GM21786 (cell line): ENCODE measurements at regions not wholly inside any gene's neighbourhood (a gene's known extent, or its start where the extent isn't known, plus 50 kb on each side); places are given as distances from the start of the nearest gene placed in this dataset.

Experiments
- ATAC-seq: cut with Tn5 transposase; IDR thresholded peaks from one replicate; pipeline ENCODE4 v1.9.1; 2021; ENCODE audit not compliant: unreplicated experiment

DNA sequence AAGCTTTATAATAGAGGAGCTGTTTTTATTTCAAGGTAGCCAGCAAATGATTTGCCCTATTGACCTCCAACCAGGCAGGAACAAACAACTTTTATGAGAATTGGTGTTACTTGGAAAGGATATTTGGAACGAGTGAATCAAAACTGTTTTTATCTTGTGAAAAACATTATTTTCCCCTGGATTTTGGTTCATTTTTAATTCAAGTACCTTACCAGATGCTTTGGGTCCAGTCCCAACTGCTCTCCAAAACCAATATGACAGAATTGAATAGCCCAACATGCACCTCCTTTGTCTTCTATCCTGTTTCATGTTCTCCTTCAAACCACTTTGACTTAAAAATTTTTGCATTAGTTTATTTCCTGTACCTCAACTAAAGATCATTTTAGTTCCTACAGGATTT lies 178.6 kb upstream of the RBMS1 start:
- no peak for ATAC-seq

DNA sequence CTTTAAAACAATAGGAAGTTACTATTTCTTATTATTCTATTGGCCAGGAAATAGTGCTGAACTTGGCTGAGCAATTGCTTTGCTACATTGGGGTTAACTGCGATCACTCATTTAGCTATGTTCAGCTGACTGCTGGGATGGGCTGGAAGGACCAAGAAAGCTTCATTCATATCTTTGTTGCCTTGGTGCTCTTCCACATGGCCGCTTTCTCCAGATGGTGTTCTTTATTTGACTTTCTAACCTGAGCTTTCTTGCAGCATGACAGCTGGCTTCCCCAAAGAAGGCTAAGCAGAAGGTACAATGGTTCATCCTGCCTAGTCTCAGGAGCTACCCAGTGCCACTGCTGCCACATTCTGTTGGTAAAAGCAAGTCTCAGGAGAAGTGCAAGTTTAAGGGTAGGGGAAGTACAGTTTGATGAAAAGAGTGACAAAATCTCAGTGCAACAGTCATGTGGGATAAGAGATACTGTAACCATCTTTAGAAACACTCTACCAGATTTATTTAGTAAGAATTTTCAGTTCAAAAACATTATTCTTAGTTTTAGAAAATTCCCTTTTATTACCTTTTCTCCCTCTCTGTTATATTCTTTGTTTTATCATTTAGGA lies 180.6 kb upstream of the RBMS1 start:
- ATAC-seq, result no peak

DNA sequence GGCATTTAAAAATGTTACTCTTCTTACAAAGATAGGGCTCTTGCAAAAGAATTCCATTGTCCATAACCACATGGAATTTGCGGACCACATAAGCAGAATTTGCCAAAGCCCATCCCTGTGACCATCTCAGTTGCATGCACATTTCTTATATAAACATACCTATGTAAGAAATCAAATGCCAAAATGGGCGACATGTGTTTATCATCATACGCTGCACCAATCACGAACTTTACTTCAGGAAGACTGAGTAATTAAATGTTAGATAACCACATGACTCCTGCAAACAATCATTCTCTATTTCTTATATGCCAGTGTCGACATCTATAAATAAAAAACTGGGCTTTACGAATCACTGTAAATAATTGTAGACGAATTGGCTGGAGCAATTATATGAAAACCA lies 186.1 kb upstream of the RBMS1 start:
- ATAC-seq, result no peak

DNA sequence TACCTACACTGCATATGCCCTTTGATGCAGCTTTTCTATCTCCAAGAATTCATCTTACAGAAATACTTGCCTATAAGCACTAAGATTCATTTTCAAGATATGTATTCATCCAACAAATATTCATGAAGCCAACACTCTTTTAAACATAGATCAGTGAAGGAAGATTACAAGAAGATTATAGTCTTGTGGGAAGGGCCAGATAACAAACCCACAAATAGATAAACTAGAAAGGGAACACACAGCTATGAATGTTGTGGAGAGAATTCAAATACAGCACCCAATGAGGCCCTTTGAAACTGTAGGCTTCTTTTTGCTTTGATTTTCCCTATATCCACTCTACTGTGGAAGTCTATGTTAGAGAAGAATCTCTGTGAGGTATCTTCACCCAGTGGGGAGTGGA lies 186.7 kb upstream of the RBMS1 start:
- no peak for ATAC-seq

DNA sequence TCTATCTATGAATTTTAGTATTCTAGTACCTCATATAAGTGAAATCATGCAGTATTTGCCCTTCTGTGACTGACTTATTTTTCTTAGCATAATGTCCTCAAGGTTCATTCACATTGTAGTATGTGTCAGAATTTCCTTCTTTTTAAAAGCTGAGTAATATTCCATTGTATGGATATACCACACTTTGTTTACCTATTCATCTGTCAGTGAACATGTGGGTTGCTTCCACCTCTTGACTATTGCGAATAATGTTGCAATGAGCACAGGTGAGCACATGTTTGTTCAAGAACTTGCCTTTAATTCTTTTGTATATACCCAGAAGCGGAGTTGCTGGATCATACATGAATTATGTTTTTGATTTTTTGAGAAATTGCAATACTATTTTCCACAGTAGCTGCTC lies 187.4 kb upstream of the RBMS1 start:
- no peak for ATAC-seq

DNA sequence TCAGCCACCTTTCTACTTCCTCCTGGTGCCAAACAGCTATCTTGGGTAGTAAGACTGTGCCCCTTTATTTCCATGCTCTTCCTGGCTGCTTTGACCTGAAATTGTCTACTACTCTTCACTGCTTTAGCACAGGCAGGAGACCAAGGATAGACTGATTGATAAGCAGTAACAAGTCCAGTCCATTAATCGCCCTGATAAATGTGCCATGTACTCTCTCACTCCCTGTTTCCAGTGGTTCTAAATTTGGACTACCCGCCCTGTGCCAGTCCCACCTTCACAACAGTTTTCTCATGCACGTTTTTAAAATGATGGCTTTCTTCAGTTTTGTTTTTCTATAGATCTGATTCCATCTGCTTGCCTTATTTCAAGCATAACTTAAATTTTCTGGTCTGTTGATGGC lies 189.6 kb upstream of the RBMS1 start:
- ATAC-seq, result no peak

DNA sequence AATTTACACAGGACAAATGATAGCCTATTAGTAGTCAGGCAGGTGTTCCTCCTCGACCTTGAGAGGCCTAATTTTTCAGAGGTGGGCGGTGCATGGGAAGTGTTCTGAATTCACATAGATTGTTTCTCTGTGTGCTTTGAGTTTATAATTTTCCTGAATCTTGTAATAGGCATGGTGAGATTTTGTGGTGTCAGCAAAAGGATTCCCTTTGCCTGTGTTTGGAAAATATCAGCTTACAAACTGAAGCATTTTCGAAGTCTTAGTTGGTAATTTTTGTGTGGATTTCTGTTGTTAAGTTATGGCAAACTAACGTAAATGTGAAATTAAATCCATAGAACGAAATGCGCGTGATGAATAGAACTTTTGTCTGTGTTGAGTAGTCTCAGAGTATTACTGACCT lies 194.0 kb upstream of the RBMS1 start:
- ATAC-seq, result no peak

DNA sequence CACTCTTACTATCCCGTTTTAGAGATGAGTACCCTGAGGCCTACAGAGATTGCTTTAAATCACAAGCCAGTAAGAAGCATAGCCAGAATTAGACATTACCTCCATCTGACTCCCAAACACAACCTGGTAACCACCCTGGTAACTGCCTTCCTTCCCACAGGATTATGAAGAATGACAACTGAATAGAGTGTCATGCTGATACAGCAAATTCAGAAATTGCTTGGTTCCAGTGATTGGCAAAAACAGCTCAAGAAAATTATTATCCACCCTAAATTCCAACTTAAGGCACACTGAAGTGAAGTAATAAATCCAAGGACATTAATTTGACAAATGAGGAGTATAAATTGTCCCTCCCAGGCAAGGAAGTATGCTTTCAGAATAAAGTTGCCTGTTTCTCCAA lies 195.8 kb upstream of the RBMS1 start:
- ATAC-seq, result no peak

DNA sequence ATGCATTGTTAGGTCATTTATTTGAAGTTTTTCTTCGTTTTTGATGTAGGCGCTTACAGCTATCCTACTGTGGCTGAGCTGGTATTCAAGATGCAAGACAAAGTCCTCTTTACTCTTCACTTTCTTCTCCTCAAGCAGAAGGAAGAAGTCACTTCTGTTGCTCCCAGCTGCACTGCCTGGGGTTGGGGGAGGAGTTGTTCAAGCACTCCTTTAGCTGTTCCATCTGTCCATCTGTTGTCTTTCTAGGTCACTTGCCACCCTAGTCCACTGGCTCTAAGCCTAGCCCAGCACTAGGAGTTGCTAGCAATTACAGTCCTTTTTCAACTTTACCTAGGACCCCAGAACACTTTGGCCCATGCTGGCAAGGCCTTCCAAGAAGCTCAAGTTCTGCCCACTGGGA lies 200.6 kb upstream of the RBMS1 start:
- ATAC-seq, result no peak

DNA sequence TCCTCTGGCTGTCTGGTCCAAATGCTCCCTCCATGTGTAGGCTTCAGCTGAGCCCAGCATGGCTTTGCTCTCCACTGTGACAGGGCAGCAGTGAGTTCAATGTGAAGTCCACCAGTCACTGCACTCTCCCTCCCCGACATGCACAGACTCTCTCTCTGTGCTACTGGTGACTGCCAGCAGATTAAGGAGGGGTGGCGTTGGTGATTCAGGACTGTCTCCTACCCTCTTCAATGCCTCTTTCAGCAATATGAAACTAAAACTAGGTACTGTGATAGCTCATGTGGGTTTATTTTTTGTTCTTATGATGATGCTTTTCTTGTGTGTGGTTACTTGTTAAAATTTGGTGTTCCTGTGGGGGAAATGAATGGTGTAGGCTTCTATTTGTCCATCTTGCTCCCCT lies 201.0 kb upstream of the RBMS1 start:
- peak; percentile 79 for ATAC-seq

DNA sequence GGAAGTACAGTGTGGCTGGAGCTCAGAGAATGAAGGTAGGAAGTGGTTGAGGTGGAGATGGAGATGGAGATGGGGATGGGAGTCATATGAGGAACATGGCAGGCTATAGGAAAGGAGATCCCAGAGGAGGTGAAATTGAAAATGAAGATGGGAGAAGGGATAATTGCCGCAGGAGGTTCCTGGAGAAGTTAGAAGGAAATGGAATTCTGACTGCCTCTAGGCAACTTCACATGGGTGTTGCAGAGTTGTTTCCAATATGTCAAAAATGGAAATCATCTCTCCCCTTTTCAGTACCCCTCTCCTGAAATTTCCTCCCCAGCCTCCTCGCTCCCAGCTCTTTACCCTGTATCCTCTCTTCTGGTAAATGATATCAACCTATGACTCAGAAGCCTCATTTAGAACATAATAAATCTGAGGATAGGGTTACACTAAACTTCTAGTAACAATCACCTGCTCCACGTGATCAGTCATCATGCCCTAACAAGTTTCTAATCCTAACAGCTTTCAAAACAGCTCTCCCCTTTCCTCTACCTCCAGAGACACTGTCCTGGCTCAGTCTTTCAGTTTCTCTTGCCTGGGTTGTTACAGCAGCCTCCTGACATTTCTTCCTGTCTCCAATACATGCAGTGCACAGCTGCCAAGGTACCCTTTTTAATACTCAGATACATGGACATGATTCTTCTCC lies 201.9 kb upstream of the RBMS1 start:
- ATAC-seq, result no peak

DNA sequence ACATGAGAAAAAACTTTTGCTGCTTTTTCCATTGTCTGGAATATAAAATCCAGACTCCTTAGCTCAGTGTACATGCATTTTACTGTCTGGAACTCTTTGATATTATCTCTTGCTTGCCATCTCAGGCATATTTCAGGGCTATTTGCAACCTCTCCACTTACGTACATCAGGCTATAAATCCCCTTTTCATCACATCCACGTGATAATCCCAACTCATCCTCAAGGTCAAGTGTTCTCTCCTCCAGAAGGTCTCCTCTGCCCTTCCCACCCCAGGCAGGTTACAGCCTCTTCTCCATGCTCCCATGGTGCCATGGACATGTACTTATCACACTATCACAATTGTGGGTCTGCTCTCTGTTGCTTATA lies 202.5 kb upstream of the RBMS1 start:
- ATAC-seq, result no peak

DNA sequence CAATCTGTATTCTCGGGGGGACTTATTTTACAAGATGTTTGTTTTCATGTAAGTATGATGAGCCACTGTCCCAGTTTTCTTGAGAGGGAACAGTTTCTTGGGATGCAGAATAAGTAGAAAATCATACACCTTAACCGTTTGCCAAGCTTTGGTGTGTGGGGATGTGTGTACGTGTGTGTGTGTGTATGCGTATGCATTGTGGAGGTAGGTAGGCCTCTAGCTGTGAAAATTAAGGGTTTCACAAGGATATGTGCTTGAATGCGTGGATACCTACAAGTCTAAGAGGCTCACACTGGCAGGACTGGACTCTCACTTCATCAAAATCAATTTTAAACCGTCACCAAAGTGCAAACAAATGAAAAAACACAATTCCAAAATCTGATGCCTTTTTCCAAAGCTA lies 204.2 kb upstream of the RBMS1 start:
- no peak for ATAC-seq

DNA sequence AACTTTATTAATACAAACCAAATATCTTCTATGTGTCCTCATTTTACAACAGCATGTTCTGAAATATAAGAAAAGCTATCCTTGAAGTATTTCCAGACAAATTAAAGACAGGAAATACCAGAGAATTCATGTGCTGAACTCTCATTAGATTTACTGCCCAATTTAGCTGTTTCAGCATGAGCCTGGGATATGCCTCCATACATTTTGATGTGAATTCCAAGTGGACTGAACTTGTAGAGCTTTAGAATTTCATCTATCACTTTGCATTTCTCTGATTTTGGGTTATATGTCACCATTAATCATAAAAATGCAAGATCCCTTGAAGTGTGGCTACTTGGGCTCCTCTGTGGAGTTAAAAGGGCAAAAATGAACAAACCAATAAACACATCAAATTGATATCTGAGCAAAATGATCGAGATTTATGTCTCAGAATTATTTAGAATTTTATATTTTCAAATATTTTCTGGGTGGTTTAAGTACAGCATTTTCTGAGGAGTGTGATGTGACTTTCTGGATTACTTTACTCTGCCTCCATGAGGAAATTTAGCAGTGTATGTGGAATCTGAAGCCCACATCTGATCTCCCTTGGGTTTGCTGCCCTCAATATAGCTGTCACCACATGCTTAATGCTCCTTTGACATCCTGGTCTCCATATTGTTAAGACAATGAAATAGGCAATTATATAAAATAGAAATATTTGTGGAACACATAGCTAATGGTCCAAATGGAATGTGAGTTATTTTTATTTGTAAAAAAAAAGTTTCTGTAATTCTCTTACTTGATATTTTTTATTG lies 206.6 kb upstream of the RBMS1 start:
- no peak for ATAC-seq

DNA sequence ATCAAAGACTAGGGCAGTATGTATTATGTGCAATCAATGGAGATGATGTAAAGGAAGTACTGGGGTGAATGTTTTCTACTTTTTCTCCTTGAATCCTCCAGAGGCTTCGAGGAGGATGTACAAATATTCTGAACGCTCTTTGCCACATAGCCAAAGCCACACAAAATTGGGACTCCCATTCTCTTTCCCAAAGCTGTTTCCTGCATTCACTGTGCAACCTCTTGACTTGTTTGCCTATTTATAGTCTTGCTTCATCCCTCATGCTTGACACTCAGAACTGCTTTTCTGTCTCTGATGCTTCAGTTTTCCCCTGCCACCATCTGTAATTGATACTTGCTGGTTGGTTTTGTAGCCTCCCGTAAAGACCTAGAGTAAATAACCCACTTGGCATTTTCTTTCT lies 208.2 kb upstream of the RBMS1 start:
- ATAC-seq, result no peak

DNA sequence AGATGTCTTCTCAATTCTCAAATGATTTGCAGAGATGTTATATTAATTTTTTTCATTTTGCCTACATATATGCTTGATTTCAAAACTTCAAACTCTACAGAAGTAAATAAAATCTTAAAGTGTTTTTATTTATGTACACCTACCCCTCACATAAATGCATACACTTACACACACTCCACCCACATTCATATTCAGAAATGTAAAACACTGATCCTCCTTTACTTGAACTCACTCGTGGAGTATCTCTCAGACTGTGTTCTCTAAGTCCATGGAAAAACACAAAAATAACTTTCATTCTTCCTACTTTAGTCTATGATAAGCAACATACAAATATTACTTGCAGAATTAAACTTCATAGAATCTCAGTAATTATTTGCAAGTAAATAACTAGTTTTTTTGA lies 209.1 kb upstream of the RBMS1 start:
- ATAC-seq, result no peak

DNA sequence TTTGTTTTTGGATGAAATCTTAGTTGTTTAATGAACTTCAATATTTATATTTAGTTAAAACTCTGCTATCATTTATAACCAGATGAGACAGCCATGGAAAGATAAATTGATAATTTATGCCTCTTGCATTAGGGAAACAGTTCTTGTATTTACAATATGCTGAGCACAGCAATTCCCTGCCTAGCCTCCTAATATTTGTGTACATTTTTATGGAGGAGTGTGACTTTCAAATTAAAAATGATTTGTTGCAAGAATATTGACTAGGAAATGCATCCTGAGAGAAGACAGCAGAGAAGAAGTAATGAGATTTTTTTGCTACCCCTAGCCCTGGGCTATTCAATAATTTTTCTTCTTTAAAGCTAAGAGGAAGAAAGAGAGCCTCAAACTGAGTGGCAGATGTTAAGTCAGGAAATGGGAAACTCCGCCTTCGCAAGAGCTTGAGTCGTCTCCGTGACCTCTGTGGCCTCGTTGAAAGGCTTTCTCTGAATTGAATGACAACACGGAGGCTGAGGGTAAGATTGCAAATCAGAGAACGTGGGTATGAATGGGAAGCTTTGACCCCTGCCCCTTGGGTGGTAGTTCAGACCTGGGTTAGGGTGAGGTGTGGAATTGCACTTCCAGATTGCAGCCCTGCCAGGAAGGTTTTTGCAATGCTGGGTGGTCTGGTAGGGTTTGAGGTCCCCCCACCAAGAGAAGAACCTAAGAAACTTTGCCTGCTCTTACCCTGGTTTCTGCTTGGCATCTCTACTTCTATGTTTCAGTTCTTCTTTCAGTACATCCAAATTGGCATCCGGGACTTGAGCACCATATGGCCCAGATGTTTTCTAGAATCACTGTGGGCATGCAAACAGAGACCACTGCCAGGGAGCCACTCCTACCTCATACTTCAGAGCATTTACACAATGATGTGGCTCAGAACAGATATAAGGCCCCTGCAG lies 210.3 kb upstream of the RBMS1 start:
- ATAC-seq, result peak; percentile 89

DNA sequence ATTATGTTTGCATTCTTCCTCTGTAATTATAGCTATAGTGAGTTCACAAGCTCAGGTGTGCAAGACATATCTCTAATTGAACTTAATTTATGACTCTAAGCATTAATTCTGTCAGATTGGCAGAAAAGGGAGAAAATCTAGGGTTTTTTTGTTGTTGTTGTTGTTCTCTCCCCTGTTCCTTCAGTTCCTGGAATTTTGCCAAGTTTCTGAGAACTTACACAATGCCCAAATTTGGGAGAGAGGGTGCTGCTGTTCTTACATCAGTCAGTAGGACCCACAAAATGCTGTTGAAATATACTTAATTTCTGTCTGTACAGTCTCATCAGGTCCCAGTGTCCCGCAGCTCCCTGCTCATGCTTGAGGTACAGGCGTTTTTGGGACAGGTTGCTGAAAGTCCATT lies 221.8 kb upstream of the RBMS1 start:
- no peak for ATAC-seq

DNA sequence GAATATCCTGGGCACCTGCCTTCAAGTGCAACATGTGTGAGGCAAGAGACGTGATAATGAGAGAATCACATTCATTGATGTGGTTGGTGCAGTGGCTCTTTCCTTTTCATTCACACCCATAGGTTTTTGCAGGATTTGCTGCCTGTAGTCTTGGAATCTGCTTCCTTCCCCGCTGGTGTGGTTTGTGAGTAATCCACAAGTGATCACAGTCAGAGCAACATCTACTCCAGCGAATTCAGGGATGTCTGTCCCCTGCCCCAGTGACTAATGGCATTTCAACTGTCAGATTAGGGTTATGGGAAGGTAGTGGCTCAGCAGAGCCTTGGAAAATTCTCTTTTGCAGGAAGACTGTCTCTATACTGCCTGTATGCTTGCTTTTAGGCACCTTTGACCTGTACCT lies 225.5 kb upstream of the RBMS1 start:
- ATAC-seq, result no peak

DNA sequence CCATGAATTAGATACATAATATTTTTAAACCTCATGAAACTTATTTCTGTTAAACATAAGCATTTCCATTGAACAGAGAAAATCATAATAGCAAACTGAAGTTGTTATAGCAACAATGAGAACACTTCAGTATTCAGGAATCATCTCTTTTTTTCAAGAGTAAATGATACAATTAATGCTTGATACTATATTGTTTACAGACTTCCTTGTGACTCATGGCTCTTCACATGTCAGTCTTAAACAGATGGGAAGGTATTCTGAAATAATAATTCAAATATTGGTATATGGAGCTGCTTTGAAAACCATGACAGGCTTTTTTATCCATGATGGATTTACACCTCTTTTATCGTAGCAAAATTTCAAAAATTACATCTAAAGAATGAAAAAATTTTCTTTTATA lies 226.5 kb upstream of the RBMS1 start:
- ATAC-seq, result no peak
